Astrocyte (in vitro differentiated cells and primary cell): ENCODE measurements at regions not wholly inside any gene's neighbourhood (a gene's known extent, or its start where the extent isn't known, plus 50 kb on each side); places are given as distances from the start of the nearest gene placed in this dataset.

Source experiments
- DNase-seq: peaks from one replicate; pipeline ENCODE4 v3.0.0-alpha.2; 2010; ENCODE audit warnings: low read depth
- FAIRE-seq: peaks from 2 replicates; lab custom pipeline; 2011; peaks lifted over from hg19 to GRCh38; lab: Jason Lieb, UNC
- H2AFZ ChIP-seq: 2 replicates; pipeline ENCODE4 v1.6.0; 2012; ENCODE audit warnings: low read depth, low read length, inconsistent platforms
- H3K27ac ChIP-seq: 2 replicates; pipeline ENCODE4 v1.5.1; 2011; ENCODE audit warnings: low read depth, low read length, inconsistent platforms
- H3K27me3 ChIP-seq: 2 replicates; pipeline ENCODE4 v1.6.0; 2011; ENCODE audit warnings: low read length, inconsistent platforms; ENCODE audit not compliant: insufficient read depth
- H3K36me3 ChIP-seq: 2 replicates; pipeline ENCODE4 v1.5.1; 2011; ENCODE audit warnings: low read length, inconsistent platforms; ENCODE audit not compliant: insufficient read depth
- H3K4me1 ChIP-seq: 2 replicates; pipeline ENCODE4 v1.5.1; 2011; ENCODE audit warnings: low read length, inconsistent platforms; ENCODE audit not compliant: insufficient read depth
- H3K4me2 ChIP-seq: 2 replicates; pipeline ENCODE4 v1.6.0; 2012; ENCODE audit warnings: low read length, inconsistent platforms
- H3K4me3 ChIP-seq: 2 replicates; pipeline ENCODE4 v1.5.1; 2011; ENCODE audit warnings: low read depth, mild to moderate bottlenecking, low read length, inconsistent platforms; ENCODE audit not compliant: insufficient read depth
- H3K79me2 ChIP-seq: 2 replicates; pipeline ENCODE4 v1.6.0; 2012; ENCODE audit warnings: mild to moderate bottlenecking, low read length, inconsistent platforms; ENCODE audit not compliant: insufficient read depth
- H3K9ac ChIP-seq: 2 replicates; pipeline ENCODE4 v1.6.0; 2012; ENCODE audit warnings: mild to moderate bottlenecking, low read length, inconsistent platforms
- H3K9me3 ChIP-seq: 2 replicates; pipeline ENCODE4 v1.5.1; 2012; ENCODE audit warnings: low read depth, mild to moderate bottlenecking, low read length, inconsistent platforms; ENCODE audit not compliant: insufficient read depth
- H4K20me1 ChIP-seq: 2 replicates; pipeline ENCODE4 v1.6.0; 2012; ENCODE audit warnings: low read length, inconsistent platforms; ENCODE audit not compliant: insufficient read depth
- H3K27ac Mint-ChIP-seq: one replicate; pipeline ENCODE4 v1.8.0; 2021; ENCODE audit warnings: mild to moderate bottlenecking, mixed read lengths; ENCODE audit not compliant: unreplicated experiment
- H3K27me3 Mint-ChIP-seq: one replicate; pipeline ENCODE4 v1.8.0; 2021; ENCODE audit warnings: low read depth, mixed read lengths; ENCODE audit not compliant: unreplicated experiment
- H3K36me3 Mint-ChIP-seq: one replicate; pipeline ENCODE4 v1.8.0; 2021; ENCODE audit warnings: low read depth, mixed read lengths; ENCODE audit not compliant: unreplicated experiment
- H3K4me1 Mint-ChIP-seq: one replicate; pipeline ENCODE4 v1.8.0; 2021; ENCODE audit warnings: low read depth, mixed read lengths; ENCODE audit not compliant: unreplicated experiment
- H3K4me3 Mint-ChIP-seq: one replicate; pipeline ENCODE4 v1.8.0; 2021; ENCODE audit warnings: mild to moderate bottlenecking, moderate library complexity, mixed read lengths; ENCODE audit not compliant: unreplicated experiment
- H3K9me3 Mint-ChIP-seq: one replicate; pipeline ENCODE4 v1.8.0; 2021; ENCODE audit warnings: mild to moderate bottlenecking, mixed read lengths; ENCODE audit not compliant: unreplicated experiment
- CTCF ChIP-seq: IDR thresholded peaks from 2 replicates; pipeline ENCODE4 v1.5.1; 2011; ENCODE audit warnings: low read depth, mild to moderate bottlenecking, inconsistent platforms, low read length, moderate library complexity; ENCODE audit not compliant: insufficient read depth
- EZH2 ChIP-seq: IDR thresholded peaks from 2 replicates; pipeline ENCODE4 v1.6.1; 2012; ENCODE audit warnings: mild to moderate bottlenecking, low read length, inconsistent platforms; ENCODE audit not compliant: insufficient read depth

DNA sequence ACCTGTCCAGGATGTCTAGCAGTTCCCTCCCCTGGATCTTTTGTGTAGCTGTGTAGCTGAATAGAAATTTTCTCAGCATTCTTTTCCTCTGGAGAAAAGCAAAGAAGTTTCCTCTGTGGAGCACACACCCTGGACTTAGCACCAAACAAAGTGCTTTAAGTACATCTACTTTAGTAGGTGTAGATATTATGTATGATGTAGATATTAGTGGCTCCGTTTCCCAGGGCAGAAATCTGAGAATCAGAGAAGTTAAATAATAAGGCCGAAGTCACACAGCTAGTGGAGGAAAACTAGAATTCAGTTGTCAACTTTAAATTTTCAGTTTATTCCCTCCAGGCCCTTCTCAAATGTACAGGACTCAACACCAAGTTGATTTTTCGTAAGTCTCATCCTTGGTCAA, 401.7 kb upstream of the NR2F2 start:
- H2AFZ ChIP-seq: no peak overlapping the region
- no peak overlapping the region for H3K4me3 ChIP-seq
- H3K4me3 Mint-ChIP-seq: no peak overlapping the region
- no peak overlapping the region for H3K27ac Mint-ChIP-seq
- no peak overlapping the region for H3K27ac ChIP-seq
- H3K36me3 ChIP-seq: no peaks in the 10 kb centered on the region
- H4K20me1 ChIP-seq: no peaks in the 10 kb centered on the region
- no peaks in the 10 kb centered on the region for H3K9me3 ChIP-seq
- DNase-seq (no peak), FAIRE-seq (no peak)
- H3K79me2 ChIP-seq: no peaks in the 10 kb centered on the region
- no peak for TF ChIP-seq EZH2
- TF ChIP-seq CTCF: no peak
- no peak overlapping the region for H3K9ac ChIP-seq
- H3K4me2 ChIP-seq: no peak overlapping the region
- no peaks in the 10 kb centered on the region for H3K36me3 Mint-ChIP-seq
- H3K4me1 ChIP-seq: no peaks in the 10 kb centered on the region
- peaks cover 20% of the 10 kb centered on the region for H3K4me1 Mint-ChIP-seq
- H3K9me3 Mint-ChIP-seq: no peaks in the 10 kb centered on the region
- no peaks in the 10 kb centered on the region for H3K27me3 ChIP-seq
- H3K27me3 Mint-ChIP-seq: peaks cover 27% of the 10 kb centered on the region

GRCh38 chr15:95929232-95929846, 401.2 kb upstream of the NR2F2 start:
- Histone ChIP-seq H3K4me3 (no peak overlapping the region), H2AFZ (no peak overlapping the region), H3K4me1 (no peaks in the 10 kb centered on the region), H3K9ac (no peak overlapping the region), H3K79me2 (no peaks in the 10 kb centered on the region), H3K27me3 (no peaks in the 10 kb centered on the region), H3K4me2 (no peak overlapping the region), H3K36me3 (no peaks in the 10 kb centered on the region), H4K20me1 (no peaks in the 10 kb centered on the region), H3K27ac (no peak overlapping the region), H3K9me3 (no peaks in the 10 kb centered on the region)
- peaks cover 23% of the 10 kb centered on the region for H3K27me3 Mint-ChIP-seq
- DNase-seq (peak; percentile 52), FAIRE-seq (no peak)
- no peak overlapping the region for H3K4me3 Mint-ChIP-seq
- no peaks in the 10 kb centered on the region for H3K36me3 Mint-ChIP-seq
- no peak overlapping the region for H3K27ac Mint-ChIP-seq
- H3K4me1 Mint-ChIP-seq: peaks cover 20% of the 10 kb centered on the region
- no peaks in the 10 kb centered on the region for H3K9me3 Mint-ChIP-seq
- TF ChIP-seq CTCF: no peak
- no peak for TF ChIP-seq EZH2

GRCh38 chr15:95930659-95931375, 399.7 kb upstream of the NR2F2 start:
- no peak overlapping the region for H3K4me2 ChIP-seq
- no peaks in the 10 kb centered on the region for H3K27me3 ChIP-seq
- Mint-ChIP-seq H3K4me1 (peaks cover 20% of the 10 kb centered on the region), H3K27me3 (peaks cover 21% of the 10 kb centered on the region), H3K27ac (peak overlapping the region; percentile 31), H3K9me3 (no peaks in the 10 kb centered on the region), H3K36me3 (no peaks in the 10 kb centered on the region), H3K4me3 (no peak overlapping the region)
- H3K36me3 ChIP-seq: no peaks in the 10 kb centered on the region
- H3K4me1 ChIP-seq: no peaks in the 10 kb centered on the region
- H2AFZ ChIP-seq: no peak overlapping the region
- H3K4me3 ChIP-seq: no peak overlapping the region
- H3K79me2 ChIP-seq: no peaks in the 10 kb centered on the region
- H3K27ac ChIP-seq: no peak overlapping the region
- FAIRE-seq (no peak), DNase-seq (no peak)
- TF ChIP-seq CTCF (no peak), EZH2 (no peak)
- H4K20me1 ChIP-seq: no peaks in the 10 kb centered on the region
- H3K9me3 ChIP-seq: no peaks in the 10 kb centered on the region
- H3K9ac ChIP-seq: no peak overlapping the region
